ENCODE measurements at regions not wholly inside any gene's neighbourhood (a gene's known extent, or its start where the extent isn't known, plus 50 kb on each side); places are given as distances from the start of the nearest gene placed in this dataset.

- no peak overlapping the region for H3K27ac ChIP-seq (ENCODE audit: low read depth, low read length)
- no peak overlapping the region for H3K4me3 ChIP-seq (ENCODE audit: insufficient read depth, low read length, poor library complexity, severe bottlenecking)
- TF ChIP-seq EZH2phosphoT487 (conservative IDR thresholded peaks at IDR 0.05; ENCODE audit: low read length) (no peak), CTCF (IDR thresholded peaks at IDR 0.05; ENCODE audit: insufficient read depth, low read length, poor library complexity, severe bottlenecking) (no peak)
Observed at GRCh38 chr2:57598551-57598950, 448.1 kb upstream of the VRK2 start.

GRCh38 chr2:57602733-57603132 lies 443.9 kb upstream of the VRK2 start:
- Histone ChIP-seq H3K9ac (ENCODE audit: low read length) (no peak overlapping the region), H3K27me3 (ENCODE audit: low read length) (no peaks in the 10 kb centered on the region), H3K9me2 (replicated peaks; ENCODE audit: insufficient read depth, low read length) (no peaks in the 10 kb centered on the region), H3K4me3 (ENCODE audit: insufficient read depth, low read length, poor library complexity, severe bottlenecking) (no peak overlapping the region), H3K4me2 (ENCODE audit: low read depth, low read length, poor library complexity, severe bottlenecking) (no peak overlapping the region), H3K36me3 (ENCODE audit: low read length) (no peaks in the 10 kb centered on the region), H3F3A (ENCODE audit: insufficient read depth) (no peaks in the 10 kb centered on the region), H3K9me3 (ENCODE audit: insufficient read depth, low read length) (no peaks in the 10 kb centered on the region), H3K79me2 (ENCODE audit: insufficient read depth, low read length) (no peaks in the 10 kb centered on the region), H3K27ac (ENCODE audit: low read depth, low read length) (no peak overlapping the region), H2AFZ (ENCODE audit: low read depth, low read length, severe bottlenecking) (no peak overlapping the region), H4K20me1 (ENCODE audit: low read depth, low read length) (no peaks in the 10 kb centered on the region)
- no peak for TF ChIP-seq CTCF (IDR thresholded peaks at IDR 0.05; ENCODE audit: insufficient read depth, low read length, poor library complexity, severe bottlenecking)
- no peak for TF ChIP-seq EZH2phosphoT487 (conservative IDR thresholded peaks at IDR 0.05; ENCODE audit: low read length)

More at GRCh38 chr2:57598551-57598950, 448.1 kb upstream of the VRK2 start:
- Histone ChIP-seq H3K27me3 (ENCODE audit: low read length) (no peaks in the 10 kb centered on the region), H3K36me3 (ENCODE audit: low read length) (no peaks in the 10 kb centered on the region), H3K79me2 (ENCODE audit: insufficient read depth, low read length) (no peaks in the 10 kb centered on the region), H3K4me2 (ENCODE audit: low read depth, low read length, poor library complexity, severe bottlenecking) (no peak overlapping the region), H3K9me3 (ENCODE audit: insufficient read depth, low read length) (no peaks in the 10 kb centered on the region), H3K9ac (ENCODE audit: low read length) (no peak overlapping the region), H3K9me2 (replicated peaks; ENCODE audit: insufficient read depth, low read length) (no peaks in the 10 kb centered on the region), H4K20me1 (ENCODE audit: low read depth, low read length) (no peaks in the 10 kb centered on the region), H2AFZ (ENCODE audit: low read depth, low read length, severe bottlenecking) (no peak overlapping the region), H3F3A (ENCODE audit: insufficient read depth) (no peaks in the 10 kb centered on the region)

GRCh38 chr2:57614988-57615387 lies 431.6 kb upstream of the VRK2 start:
- no peaks in the 10 kb centered on the region for H4K20me1 ChIP-seq (ENCODE audit: low read depth, low read length)
- H3K27ac ChIP-seq (ENCODE audit: low read depth, low read length) = no peak overlapping the region
- no peak overlapping the region for H3K4me3 ChIP-seq (ENCODE audit: insufficient read depth, low read length, poor library complexity, severe bottlenecking)
- no peak overlapping the region for H2AFZ ChIP-seq (ENCODE audit: low read depth, low read length, severe bottlenecking)
- TF ChIP-seq EZH2phosphoT487 (conservative IDR thresholded peaks at IDR 0.05; ENCODE audit: low read length) = no peak
- no peaks in the 10 kb centered on the region for H3K9me3 ChIP-seq (ENCODE audit: insufficient read depth, low read length)
- H3K27me3 ChIP-seq (ENCODE audit: low read length) = no peaks in the 10 kb centered on the region
- H3F3A ChIP-seq (ENCODE audit: insufficient read depth) = no peaks in the 10 kb centered on the region
- H3K9me2 ChIP-seq (replicated peaks; ENCODE audit: insufficient read depth, low read length) = no peaks in the 10 kb centered on the region
- no peak overlapping the region for H3K4me2 ChIP-seq (ENCODE audit: low read depth, low read length, poor library complexity, severe bottlenecking)
- no peak overlapping the region for H3K9ac ChIP-seq (ENCODE audit: low read length)
- H3K79me2 ChIP-seq (ENCODE audit: insufficient read depth, low read length) = no peaks in the 10 kb centered on the region
- no peaks in the 10 kb centered on the region for H3K36me3 ChIP-seq (ENCODE audit: low read length)

GRCh38 chr2:57615855-57616556 lies 430.6 kb upstream of the VRK2 start:
- Histone ChIP-seq H3K27ac (ENCODE audit: low read depth, low read length) (no peak overlapping the region), H3K79me2 (ENCODE audit: insufficient read depth, low read length) (no peaks in the 10 kb centered on the region), H3K36me3 (ENCODE audit: low read length) (no peaks in the 10 kb centered on the region), H3K4me3 (ENCODE audit: insufficient read depth, low read length, poor library complexity, severe bottlenecking) (no peak overlapping the region), H3F3A (ENCODE audit: insufficient read depth) (no peaks in the 10 kb centered on the region), H3K9me2 (replicated peaks; ENCODE audit: insufficient read depth, low read length) (no peaks in the 10 kb centered on the region), H3K27me3 (ENCODE audit: low read length) (no peaks in the 10 kb centered on the region), H2AFZ (ENCODE audit: low read depth, low read length, severe bottlenecking) (no peak overlapping the region), H3K4me2 (ENCODE audit: low read depth, low read length, poor library complexity, severe bottlenecking) (no peak overlapping the region), H3K9ac (ENCODE audit: low read length) (no peak overlapping the region), H4K20me1 (ENCODE audit: low read depth, low read length) (no peaks in the 10 kb centered on the region), H3K9me3 (ENCODE audit: insufficient read depth, low read length) (no peaks in the 10 kb centered on the region)
- no peak for TF ChIP-seq CTCF (IDR thresholded peaks at IDR 0.05; ENCODE audit: insufficient read depth, low read length, poor library complexity, severe bottlenecking)
- no peak for TF ChIP-seq EZH2phosphoT487 (conservative IDR thresholded peaks at IDR 0.05; ENCODE audit: low read length)

Measured in SU-DHL-6 (cell line).